GM23338 (cell line): ENCODE measurements at regions not wholly inside any gene's neighbourhood (a gene's known extent, or its start where the extent isn't known, plus 50 kb on each side); places are given as distances from the start of the nearest gene placed in this dataset.

Experiments used
- ATAC-seq: fragments of 200-7000 bp; cut with Tn5 transposase; 3 replicates; pipeline ENCODE4 v1.9.1; 2020
- DNase-seq: peaks from one replicate; pipeline ENCODE4 v3.0.0-alpha.2; 2015; ENCODE audit warnings: low spot score
- H2AFZ ChIP-seq: fragments of 200-600 bp; sonication (generic); 2 replicates; pipeline ENCODE4 v1.8.0; 2016; ENCODE audit warnings: antibody characterized with exemption, mild to moderate bottlenecking, moderate library complexity
- H3F3A ChIP-seq: fragments of 200-600 bp; sonication (generic); replicated peaks from 2 replicates; pipeline ENCODE4 v1.8.0; 2017; ENCODE audit warnings: antibody characterized with exemption, mixed run types, low read depth
- H3K27ac ChIP-seq: fragments of 200-600 bp; sonication (generic); 2 replicates; pipeline ENCODE4 v1.6.1; 2016; ENCODE audit warnings: low read depth
- H3K27me3 ChIP-seq: fragments of 200-600 bp; sonication (generic); 2 replicates; pipeline ENCODE4 v1.8.0; 2016; ENCODE audit warnings: mild to moderate bottlenecking, mixed run types, moderate library complexity; ENCODE audit not compliant: insufficient read depth
- H3K36me3 ChIP-seq: fragments of 200-600 bp; sonication (generic); 2 replicates; pipeline ENCODE4 v1.8.0; 2016; ENCODE audit warnings: mild to moderate bottlenecking; ENCODE audit not compliant: insufficient read depth
- H3K4me1 ChIP-seq: fragments of 200-600 bp; sonication (generic); 2 replicates; pipeline ENCODE4 v1.8.0; 2016; ENCODE audit warnings: mild to moderate bottlenecking, moderate library complexity; ENCODE audit not compliant: insufficient read depth
- H3K4me2 ChIP-seq: fragments of 200-600 bp; sonication (generic); 2 replicates; pipeline ENCODE4 v1.7.1; 2017; ENCODE audit warnings: mixed run types
- H3K4me3 ChIP-seq: fragments of 200-600 bp; sonication (generic); 2 replicates; pipeline ENCODE4 v1.6.1; 2016; ENCODE audit warnings: mixed run types
- H3K79me2 ChIP-seq: fragments of 200-600 bp; sonication (generic); replicated peaks from 2 replicates; pipeline ENCODE4 v1.8.0; 2017; ENCODE audit warnings: mild to moderate bottlenecking; ENCODE audit not compliant: insufficient read depth
- H3K9me2 ChIP-seq: fragments of 200-600 bp; sonication (generic); 2 replicates; pipeline ENCODE4 v1.8.0; 2017; ENCODE audit not compliant: insufficient read depth
- H4K20me1 ChIP-seq: fragments of 200-600 bp; sonication (generic); replicated peaks from 2 replicates; pipeline ENCODE4 v1.8.0; 2017; ENCODE audit warnings: mild to moderate bottlenecking; ENCODE audit not compliant: insufficient read depth
- H3K27ac Mint-ChIP-seq: 2 replicates; pipeline ENCODE4 v1.8.0; 2020; ENCODE audit warnings: inconsistent platforms, mild to moderate bottlenecking, moderate library complexity, mixed read lengths
- H3K27me3 Mint-ChIP-seq: 3 replicates; pipeline ENCODE4 v1.8.0; 2022; ENCODE audit warnings: low read depth, mild to moderate bottlenecking, moderate library complexity, mixed read lengths, inconsistent platforms; ENCODE audit not compliant: insufficient read depth, poor library complexity
- H3K36me3 Mint-ChIP-seq: 3 replicates; pipeline ENCODE4 v1.8.0; 2021; ENCODE audit warnings: low read depth, mild to moderate bottlenecking, inconsistent platforms, moderate library complexity, mixed read lengths
- H3K4me1 Mint-ChIP-seq: 3 replicates; pipeline ENCODE4 v1.8.0; 2020; ENCODE audit warnings: mild to moderate bottlenecking, inconsistent platforms, mixed read lengths
- H3K4me3 Mint-ChIP-seq: 3 replicates; pipeline ENCODE4 v1.8.0; 2021; ENCODE audit warnings: moderate library complexity, mild to moderate bottlenecking, inconsistent platforms, mixed read lengths
- H3K9me3 Mint-ChIP-seq: 3 replicates; pipeline ENCODE4 v1.8.0; 2020; ENCODE audit warnings: moderate library complexity, mild to moderate bottlenecking, inconsistent platforms, mixed read lengths
- CREB1 ChIP-seq: fragments of 250-450 bp; sonication (Bioruptor Pico); IDR thresholded peaks from 2 replicates; pipeline ENCODE4 v1.5.0; 2020; ENCODE audit warnings: low read depth, mild to moderate bottlenecking, moderate library complexity
- CTCF ChIP-seq, 2 experiments: fragments of 200-600 bp in 1 of 2; sonication (generic) in 1 of 2; conservative IDR thresholded peaks; 2 replicates each; pipeline versions ENCODE4 v1.5.1 to v1.6.1; 2016 to 2017; ENCODE audit warnings: antibody characterized with exemption in 2 of 2, low read depth in 2 of 2, mild to moderate bottlenecking in 2 of 2, moderate library complexity in 1 of 2
- ETS1 ChIP-seq: IDR thresholded peaks from 2 replicates; pipeline ENCODE4 v1.6.1; 2016; ENCODE audit warnings: antibody characterized with exemption
- EZH2 ChIP-seq: fragments of 200-600 bp; sonication (generic); IDR thresholded peaks from one replicate; pipeline ENCODE4 v1.8.0; 2017; ENCODE audit warnings: antibody characterized with exemption, mild to moderate bottlenecking, low read depth; ENCODE audit not compliant: unreplicated experiment
- EZH2phosphoT487 ChIP-seq: fragments of 200-600 bp; sonication (generic); IDR thresholded peaks from one replicate; pipeline ENCODE4 v1.8.1; 2018; ENCODE audit warnings: antibody characterized with exemption; ENCODE audit not compliant: unreplicated experiment
- NANOG ChIP-seq: IDR thresholded peaks from 2 replicates; pipeline ENCODE4 v1.6.1; 2016; ENCODE audit warnings: antibody characterized with exemption, borderline replicate concordance
- REST ChIP-seq: IDR thresholded peaks from one replicate; pipeline ENCODE4 v1.6.1; 2018; ENCODE audit warnings: antibody characterized with exemption; ENCODE audit not compliant: unreplicated experiment
- STAT1 ChIP-seq: IDR thresholded peaks from one replicate; pipeline ENCODE4 v1.6.1; 2016; ENCODE audit warnings: antibody characterized with exemption; ENCODE audit not compliant: unreplicated experiment
- ZNF114 ChIP-seq: fragments of 250-450 bp; sonication (Bioruptor Pico); IDR thresholded peaks from 2 replicates; pipeline ENCODE4 v1.5.0; 2020; ENCODE audit warnings: mild to moderate bottlenecking, moderate library complexity
- ZNF331 ChIP-seq: fragments of 250-450 bp; sonication (Bioruptor Pico); IDR thresholded peaks from 2 replicates; pipeline ENCODE4 v1.5.0; 2020; ENCODE audit warnings: low read depth, mild to moderate bottlenecking, moderate library complexity

GRCh38 chr14:36019126-36019525 lies 157.4 kb downstream of the PTCSC3 start:
- Histone ChIP-seq H3F3A (no peaks in the 10 kb centered on the region), H3K27me3 (no peaks in the 10 kb centered on the region), H4K20me1 (no peaks in the 10 kb centered on the region), H3K4me2 (no peak overlapping the region), H3K79me2 (no peaks in the 10 kb centered on the region), H3K4me1 (no peaks in the 10 kb centered on the region; the same call in 1 of the 2 replicates), H3K9me2 (peaks cover 10% of the 10 kb centered on the region; the same call in 1 of the 2 replicates), H3K4me3 (no peak overlapping the region), H3K36me3 (no peaks in the 10 kb centered on the region), H2AFZ (0 out of 2 replicates have a peak overlapping the region, but pooled peaks have one; percentile 53), H3K27ac (no peak overlapping the region)
- Mint-ChIP-seq H3K9me3 (no peaks in the 10 kb centered on the region), H3K4me1 (0 out of 3 replicates have a peak, but pooled peaks cover 2% of the 10 kb centered on the region), H3K4me3 (no peak overlapping the region), H3K27ac (no peak overlapping the region), H3K27me3 (peaks cover 4% of the 10 kb centered on the region), H3K36me3 (no peaks in the 10 kb centered on the region)
- no peak for DNase-seq
- TF ChIP-seq EZH2, result no peak
- TF ChIP-seq EZH2phosphoT487, result no peak
- TF ChIP-seq ETS1, result no peak
- TF ChIP-seq CTCF (conservative IDR thresholded peaks at IDR 0.05; ENCODE audit: low read depth in 2 of 2), result no peak
- no peak for TF ChIP-seq ZNF331 (CRISPR knock-in tag)
- no peak for TF ChIP-seq STAT1
- no peak for ATAC-seq

GRCh38 chr14:36014236-36014635 lies 162.3 kb downstream of the PTCSC3 start:
- no peak overlapping the region for H2AFZ ChIP-seq
- peaks cover 32% of the 10 kb centered on the region for H3K4me1 Mint-ChIP-seq
- no peak for TF ChIP-seq ZNF331 (CRISPR knock-in tag)
- no peak for TF ChIP-seq NANOG
- TF ChIP-seq CTCF (conservative IDR thresholded peaks at IDR 0.05; ENCODE audit: low read depth in 2 of 2), result no peak
- TF ChIP-seq ZNF114, result no peak
- no peak for TF ChIP-seq EZH2phosphoT487
- no peak for TF ChIP-seq CREB1
- TF ChIP-seq REST, result no peak

More at GRCh38 chr14:36014236-36014635, 162.3 kb downstream of the PTCSC3 start:
- Histone ChIP-seq H4K20me1 (no peaks in the 10 kb centered on the region), H3K79me2 (no peaks in the 10 kb centered on the region), H3K36me3 (no peaks in the 10 kb centered on the region), H3K9me2 (peaks cover 10% of the 10 kb centered on the region; the same call in 1 of the 2 replicates), H3K4me2 (no peak overlapping the region), H3K27me3 (peaks cover 17% of the 10 kb centered on the region), H3K4me1 (peaks cover 29% of the 10 kb centered on the region), H3K4me3 (no peak overlapping the region), H3F3A (no peaks in the 10 kb centered on the region), H3K27ac (no peak overlapping the region)
- Mint-ChIP-seq H3K27ac (no peak overlapping the region), H3K4me3 (no peak overlapping the region), H3K27me3 (peaks cover 2% of the 10 kb centered on the region), H3K9me3 (no peaks in the 10 kb centered on the region), H3K36me3 (no peaks in the 10 kb centered on the region)
- ATAC-seq (no peak), DNase-seq (no peak)
